ENCODE measurements at regions not wholly inside any gene's neighbourhood (a gene's known extent, or its start where the extent isn't known, plus 50 kb on each side); places are given as distances from the start of the nearest gene placed in this dataset.

GRCh38 chr4:184553891-184554290, 79.5 kb upstream of the IRF2 start:
- DNase-seq (no peak), ATAC-seq (no peak)
- Histone ChIP-seq H3K36me3 (ENCODE audit: low read depth) (no peaks in the 10 kb centered on the region), H3K4me3 (no peak overlapping the region), H3K9me3 (no peaks in the 10 kb centered on the region), H3K4me1 (ENCODE audit: low read depth) (no peaks in the 10 kb centered on the region)
- TF ChIP-seq CTCF (IDR thresholded peaks at IDR 0.05): no peak
- intact Hi-C loops (cut with DNase I, micrococcal nuclease): no loop called here

GRCh38 chr4:184550476-184550875, 76.1 kb upstream of the IRF2 start:
- DNase-seq (no peak), ATAC-seq (no peak)
- H3K36me3 ChIP-seq (ENCODE audit: low read depth): no peaks in the 10 kb centered on the region
- no peak for TF ChIP-seq CTCF (IDR thresholded peaks at IDR 0.05)
- no peaks in the 10 kb centered on the region for H3K4me1 ChIP-seq (ENCODE audit: low read depth)
- intact Hi-C loops (cut with DNase I, micrococcal nuclease): no loop called here
- H3K4me3 ChIP-seq: no peak overlapping the region
- H3K9me3 ChIP-seq: no peaks in the 10 kb centered on the region

- DNase-seq (peak; percentile 86 to 90 (median 88)), ATAC-seq (peak; percentile 87)
- intact Hi-C loops (cut with DNase I, micrococcal nuclease): no loop called here
- Histone ChIP-seq H3K9me3 (no peaks in the 10 kb centered on the region), H3K4me3 (peak overlapping the region; percentile 5), H3K36me3 (ENCODE audit: low read depth) (no peaks in the 10 kb centered on the region), H3K4me1 (ENCODE audit: low read depth) (no peaks in the 10 kb centered on the region)
- TF ChIP-seq CTCF (IDR thresholded peaks at IDR 0.05): no peak
Measured at GRCh38 chr4:184548648-184549341, 74.4 kb upstream of the IRF2 start.

- Histone ChIP-seq H3K4me1 (ENCODE audit: low read depth) (no peaks in the 10 kb centered on the region), H3K9me3 (no peaks in the 10 kb centered on the region), H3K36me3 (ENCODE audit: low read depth) (no peaks in the 10 kb centered on the region), H3K4me3 (peak overlapping the region; percentile 5)
- intact Hi-C loops (cut with DNase I, micrococcal nuclease): no loop called here
- no peak for TF ChIP-seq CTCF (IDR thresholded peaks at IDR 0.05)
- DNase-seq (no peak), ATAC-seq (peak; percentile 31)
Measured at GRCh38 chr4:184548316-184548647, 73.9 kb upstream of the IRF2 start.

GRCh38 chr4:184544788-184545409, 70.5 kb upstream of the IRF2 start:
- ATAC-seq (no peak), DNase-seq (no peak)
- intact Hi-C loops (cut with DNase I, micrococcal nuclease): no loop called here
- H3K4me3 ChIP-seq: no peak overlapping the region
- H3K4me1 ChIP-seq (ENCODE audit: low read depth): no peaks in the 10 kb centered on the region
- no peaks in the 10 kb centered on the region for H3K36me3 ChIP-seq (ENCODE audit: low read depth)
- no peak for TF ChIP-seq CTCF (IDR thresholded peaks at IDR 0.05)
- H3K9me3 ChIP-seq: no peaks in the 10 kb centered on the region
